H9 (cell line): ENCODE measurements at regions not wholly inside any gene's neighbourhood (a gene's known extent, or its start where the extent isn't known, plus 50 kb on each side); places are given as distances from the start of the nearest gene placed in this dataset.

Experiments used
- DNase-seq: peaks from one replicate; pipeline ENCODE4 v3.0.0-alpha.2; 2017
- H2AFZ ChIP-seq: one replicate; pipeline ENCODE4 v1.6.1; 2013; ENCODE audit warnings: mild to moderate bottlenecking, low read length, control low read depth, moderate library complexity
- H2AK5ac ChIP-seq: 2 replicates; pipeline ENCODE4 v1.6.1; 2013; ENCODE audit warnings: low read length, control low read depth, mixed read lengths; ENCODE audit not compliant: insufficient read length
- H2BK120ac ChIP-seq: one replicate; pipeline ENCODE4 v1.6.1; 2013; ENCODE audit warnings: low read depth, mild to moderate bottlenecking, low read length, control low read depth, inconsistent platforms; ENCODE audit not compliant: poor library complexity, severe bottlenecking
- H2BK12ac ChIP-seq: 2 replicates; pipeline ENCODE4 v1.6.1; 2013; ENCODE audit warnings: low read length, control low read depth, mixed read lengths, low read depth; ENCODE audit not compliant: insufficient read length
- H2BK15ac ChIP-seq: 2 replicates; pipeline ENCODE4 v1.6.1; 2013; ENCODE audit warnings: low read depth, low read length, control low read depth
- H2BK20ac ChIP-seq: one replicate; pipeline ENCODE4 v1.6.1; 2013; ENCODE audit warnings: low read depth, mild to moderate bottlenecking, low read length, control low read depth, inconsistent platforms; ENCODE audit not compliant: poor library complexity, severe bottlenecking
- H2BK5ac ChIP-seq: 2 replicates; pipeline ENCODE4 v1.6.1; 2013; ENCODE audit warnings: low read length, control low read depth, mixed read lengths; ENCODE audit not compliant: insufficient read length
- H3K14ac ChIP-seq: 2 replicates; pipeline ENCODE4 v1.6.1; 2013; ENCODE audit warnings: low read length, control low read depth; ENCODE audit not compliant: insufficient read depth
- H3K18ac ChIP-seq: 2 replicates; pipeline ENCODE4 v1.6.1; 2013; ENCODE audit warnings: low read depth, mild to moderate bottlenecking, mixed read lengths, low read length, control low read depth; ENCODE audit not compliant: insufficient read length
- H3K23ac ChIP-seq: 2 replicates; pipeline ENCODE4 v1.6.1; 2013; ENCODE audit warnings: low read length, control low read depth, mixed read lengths, low read depth; ENCODE audit not compliant: insufficient read length
- H3K23me2 ChIP-seq: 2 replicates; pipeline ENCODE4 v1.6.1; 2013; ENCODE audit warnings: low read depth, mild to moderate bottlenecking, mixed read lengths, low read length, control low read depth; ENCODE audit not compliant: insufficient read length, poor library complexity, severe bottlenecking
- H3K27ac ChIP-seq: 2 replicates; pipeline ENCODE4 v1.5.1; 2013; ENCODE audit warnings: low read length, control low read depth, mixed read lengths, low read depth; ENCODE audit not compliant: insufficient read length
- H3K27me3 ChIP-seq: 2 replicates; pipeline ENCODE4 v1.6.1; 2013; ENCODE audit warnings: low read length, control low read depth, inconsistent platforms; ENCODE audit not compliant: insufficient read depth
- H3K4ac ChIP-seq: 2 replicates; pipeline ENCODE4 v1.6.1; 2013; ENCODE audit warnings: low read depth, mild to moderate bottlenecking, control low read depth, inconsistent platforms, low read length, moderate library complexity
- H3K4me1 ChIP-seq: 2 replicates; pipeline ENCODE4 v1.6.1; 2013; ENCODE audit warnings: low read length, control low read depth, inconsistent platforms; ENCODE audit not compliant: insufficient read depth
- H3K4me2 ChIP-seq: 2 replicates; pipeline ENCODE4 v1.6.1; 2013; ENCODE audit warnings: low read length, control low read depth, mixed read lengths; ENCODE audit not compliant: insufficient read length, insufficient read depth
- H3K56ac ChIP-seq: 2 replicates; pipeline ENCODE4 v1.6.1; 2013; ENCODE audit warnings: low read depth, mild to moderate bottlenecking, mixed read lengths, low read length, control low read depth; ENCODE audit not compliant: insufficient read length
- H3K79me1 ChIP-seq: 2 replicates; pipeline ENCODE4 v1.6.1; 2013; ENCODE audit warnings: low read depth, mild to moderate bottlenecking, moderate library complexity, low read length, control low read depth, inconsistent platforms; ENCODE audit not compliant: insufficient read depth, poor library complexity, severe bottlenecking
- H3K79me2 ChIP-seq: 2 replicates; pipeline ENCODE4 v1.6.1; 2013; ENCODE audit warnings: low read length, control low read depth, inconsistent platforms; ENCODE audit not compliant: insufficient read depth
- H3K9ac ChIP-seq: 2 replicates; pipeline ENCODE4 v1.6.1; 2013; ENCODE audit warnings: low read length, control low read depth, mixed read lengths; ENCODE audit not compliant: insufficient read length; ENCODE audit errors: extremely low read depth
- H3K9me3 ChIP-seq: one replicate; pipeline ENCODE4 v1.6.1; 2013; ENCODE audit warnings: low read depth, low read length, inconsistent platforms; ENCODE audit not compliant: control insufficient read depth
- H3T11ph ChIP-seq: one replicate; pipeline ENCODE4 v1.6.1; 2013; ENCODE audit warnings: mild to moderate bottlenecking, low read length, control low read depth, inconsistent platforms
- H4K20me1 ChIP-seq: one replicate; pipeline ENCODE4 v1.6.1; 2013; ENCODE audit not compliant: control insufficient read depth, insufficient read length, insufficient read depth
- H4K5ac ChIP-seq: 2 replicates; pipeline ENCODE4 v1.6.1; 2013; ENCODE audit warnings: low read depth, mild to moderate bottlenecking, mixed read lengths, low read length, control low read depth; ENCODE audit not compliant: insufficient read length
- H4K8ac ChIP-seq: replicated peaks from 2 replicates; pipeline ENCODE4 v1.6.1; 2013; ENCODE audit warnings: low read length, control low read depth, mixed read lengths, low read depth; ENCODE audit not compliant: insufficient read length
- H4K91ac ChIP-seq: 2 replicates; pipeline ENCODE4 v1.6.1; 2013; ENCODE audit warnings: low read depth, mild to moderate bottlenecking, moderate library complexity, mixed read lengths, low read length, control low read depth; ENCODE audit not compliant: insufficient read length
- H3K27ac Mint-ChIP-seq, 3 experiments: 2 replicates in 2 of 3; 3 replicates in 1 of 3; pipeline ENCODE4 v1.8.0; 2020 to 2021; ENCODE audit warnings: mixed read lengths in 3 of 3, mild to moderate bottlenecking in 1 of 3, moderate library complexity in 1 of 3
- H3K27me3 Mint-ChIP-seq: 2 replicates; pipeline ENCODE4 v1.8.0; 2021; ENCODE audit warnings: low read depth, mild to moderate bottlenecking, moderate library complexity, mixed read lengths
- H3K36me3 Mint-ChIP-seq, 3 experiments: 2 replicates in 2 of 3; 3 replicates in 1 of 3; pipeline ENCODE4 v1.8.0; 2020 to 2021; ENCODE audit warnings: low read depth in 3 of 3, mixed read lengths in 3 of 3; ENCODE audit not compliant: insufficient read depth in 1 of 3
- H3K4me1 Mint-ChIP-seq, 2 experiments: 2 replicates each; pipeline ENCODE4 v1.8.0; 2020; ENCODE audit warnings: mixed read lengths in 2 of 2
- H3K4me3 Mint-ChIP-seq, 2 experiments: 2 replicates in 1 of 2; 3 replicates in 1 of 2; pipeline ENCODE4 v1.8.0; 2020 to 2021; ENCODE audit warnings: mild to moderate bottlenecking in 2 of 2, mixed read lengths in 2 of 2, moderate library complexity in 1 of 2
- H3K9me3 Mint-ChIP-seq, 2 experiments: 2 replicates in 1 of 2; 3 replicates in 1 of 2; pipeline ENCODE4 v1.8.0; 2020; ENCODE audit warnings: mild to moderate bottlenecking in 2 of 2, mixed read lengths in 2 of 2, moderate library complexity in 1 of 2
- CTCF ChIP-seq: fragments of 200-600 bp; sonication (generic); conservative IDR thresholded peaks from 3 replicates; pipeline ENCODE4 v1.8.0; 2021; ENCODE audit warnings: antibody characterized with exemption, mild to moderate bottlenecking
- WGBS: extraction: QIAGEN DNeasy Blood & Tissue Kit; methylation state at CpG from one replicate; pipeline ENCODE4 v1.1.7; 2013; ENCODE audit warnings: missing lambda C conversion rate, low lambda C conversion rate, mixed read lengths; ENCODE audit not compliant: insufficient read length; ENCODE audit errors: extremely low coverage; 5-methylcytosine and 5-hydroxymethylcytosine counted together

GRCh38 chr13:81791641-81792040 is 1450.7 kb upstream of the SPRY2 start:
- no peaks in the 10 kb centered on the region for H3K23me2 ChIP-seq
- H4K91ac ChIP-seq, result no peak overlapping the region
- no peak overlapping the region for H3T11ph ChIP-seq
- H3K27ac Mint-ChIP-seq, result no peak overlapping the region
- H3K9me3 Mint-ChIP-seq, result peaks cover 15% of the 10 kb centered on the region in 2 experiments
- no peaks in the 10 kb centered on the region for H3K4me1 Mint-ChIP-seq
- H4K5ac ChIP-seq, result no peak overlapping the region
- H2BK15ac ChIP-seq, result no peak overlapping the region
- no peak for DNase-seq
- peaks cover 3 to 15% (median 5%) of the 10 kb centered on the region in 3 experiments; a peak in 5 of 7 replicates for H3K36me3 Mint-ChIP-seq
- H3K23ac ChIP-seq, result no peak overlapping the region
- H2BK5ac ChIP-seq, result no peak overlapping the region
- no peak overlapping the region for H2BK12ac ChIP-seq
- no peak overlapping the region for H3K14ac ChIP-seq
- no peaks in the 10 kb centered on the region for H3K79me2 ChIP-seq
- H2AFZ ChIP-seq, result no peak overlapping the region
- H3K56ac ChIP-seq, result no peak overlapping the region
- H3K27me3 ChIP-seq, result no peaks in the 10 kb centered on the region
- no peak overlapping the region for H4K8ac ChIP-seq
- no peak overlapping the region for H2BK20ac ChIP-seq
- no peak overlapping the region for H3K4me3 Mint-ChIP-seq
- H3K4me1 ChIP-seq, result no peaks in the 10 kb centered on the region
- no peak for TF ChIP-seq CTCF
- no peaks in the 10 kb centered on the region for H3K27me3 Mint-ChIP-seq
- no peaks in the 10 kb centered on the region for H3K79me1 ChIP-seq
- no CpG with 5 or more reads among the region's 1 CpG for WGBS
- H2BK120ac ChIP-seq, result no peak overlapping the region
- no peaks in the 10 kb centered on the region for H4K20me1 ChIP-seq
- no peak overlapping the region for H2AK5ac ChIP-seq
- no peak overlapping the region for H3K18ac ChIP-seq
- H3K9me3 ChIP-seq, result no peaks in the 10 kb centered on the region
- no peak overlapping the region for H3K27ac ChIP-seq
- H3K4me2 ChIP-seq, result no peak overlapping the region
- H3K9ac ChIP-seq, result no peak overlapping the region
- no peak overlapping the region for H3K4ac ChIP-seq
